ENCODE measurements at regions not wholly inside any gene's neighbourhood (a gene's known extent, or its start where the extent isn't known, plus 50 kb on each side); places are given as distances from the start of the nearest gene placed in this dataset.

- Histone ChIP-seq H3K27ac (no peak overlapping the region), H3K4me2 (ENCODE audit: unreplicated experiment) (no peak overlapping the region), H2AFZ (no peak overlapping the region), H3K9me2 (ENCODE audit: insufficient read depth) (no peaks in the 10 kb centered on the region), H3K79me2 (ENCODE audit: insufficient read depth) (no peaks in the 10 kb centered on the region), H3K27me3 (replicated peaks; ENCODE audit: insufficient read depth) (peaks cover 3% of the 10 kb centered on the region), H3K4me1 (ENCODE audit: insufficient read depth) (no peaks in the 10 kb centered on the region), H3K9me3 (ENCODE audit: low read depth) (no peaks in the 10 kb centered on the region), H4K20me1 (ENCODE audit: insufficient read depth) (no peaks in the 10 kb centered on the region), H3K9ac (no peak overlapping the region), H3K4me3 (no peak overlapping the region), H3K36me3 (ENCODE audit: low read depth) (no peaks in the 10 kb centered on the region), H3F3A (ENCODE audit: insufficient read depth) (no peaks in the 10 kb centered on the region)
- DNase-seq: no peak
- in situ Hi-C loops (cut with MboI): no loop called here
- 0 to 1% methylated on average over 3 of the region's 3 CpGs for WGBS, 2 experiments (ENCODE audit: low coverage in 1 of 2, low lambda C conversion rate in 2 of 2, missing lambda C conversion rate in 2 of 2)
- no peak for TF ChIP-seq EZH2phosphoT487 (IDR thresholded peaks at IDR 0.05; ENCODE audit: insufficient read depth, low read depth)
- no peak for TF ChIP-seq EZH2 (IDR thresholded peaks at IDR 0.05; ENCODE audit: insufficient read depth, poor library complexity, severe bottlenecking)
These were observed 114.2 kb downstream of the RAP2A start for GRCh38 chr13:97548138-97548537.

DNA sequence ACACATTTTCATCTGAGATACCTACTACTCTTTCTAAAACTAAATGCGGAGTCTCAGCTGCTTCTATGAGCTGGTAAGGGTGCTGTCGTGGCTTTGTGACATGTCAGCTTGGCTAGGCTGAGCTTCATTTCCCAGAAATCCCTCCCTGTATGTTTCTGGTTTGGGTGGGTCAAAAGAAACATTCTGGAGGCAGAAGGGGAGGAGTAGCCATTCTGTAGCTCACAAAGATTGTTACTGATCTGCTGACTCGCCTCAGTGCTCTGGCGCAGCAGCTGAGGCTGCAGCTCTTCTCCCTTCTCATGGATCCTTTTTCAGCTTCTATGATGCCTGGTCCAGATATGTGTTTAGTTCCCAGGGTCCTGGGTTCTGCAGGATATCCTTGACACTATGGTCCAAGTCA, 114.7 kb downstream of the RAP2A start:
- Histone ChIP-seq H3K4me1 (ENCODE audit: insufficient read depth) (no peaks in the 10 kb centered on the region), H3K36me3 (ENCODE audit: low read depth) (no peaks in the 10 kb centered on the region), H3K9me2 (ENCODE audit: insufficient read depth) (no peaks in the 10 kb centered on the region), H3K4me2 (ENCODE audit: unreplicated experiment) (no peak overlapping the region), H3K9ac (no peak overlapping the region), H3K27ac (no peak overlapping the region), H3K9me3 (ENCODE audit: low read depth) (no peaks in the 10 kb centered on the region), H3F3A (ENCODE audit: insufficient read depth) (no peaks in the 10 kb centered on the region), H3K27me3 (replicated peaks; ENCODE audit: insufficient read depth) (peaks cover 7% of the 10 kb centered on the region), H2AFZ (no peak overlapping the region), H3K4me3 (no peak overlapping the region), H4K20me1 (ENCODE audit: insufficient read depth) (no peaks in the 10 kb centered on the region), H3K79me2 (ENCODE audit: insufficient read depth) (no peaks in the 10 kb centered on the region)
- TF ChIP-seq EZH2phosphoT487 (IDR thresholded peaks at IDR 0.05; ENCODE audit: insufficient read depth, low read depth): no peak
- no peak for TF ChIP-seq EZH2 (IDR thresholded peaks at IDR 0.05; ENCODE audit: insufficient read depth, poor library complexity, severe bottlenecking)
- DNase-seq: no peak
- WGBS, 2 experiments (ENCODE audit: low coverage in 1 of 2, low lambda C conversion rate in 2 of 2, missing lambda C conversion rate in 2 of 2): 7 to 9% methylated on average over 4 of the region's 4 CpGs
- in situ Hi-C loops (cut with MboI): no loop called here

GRCh38 chr13:97549201-97549600, 115.2 kb downstream of the RAP2A start:
- H3K27ac ChIP-seq: no peak overlapping the region
- H3K4me2 ChIP-seq (ENCODE audit: unreplicated experiment): no peak overlapping the region
- H3K27me3 ChIP-seq (replicated peaks; ENCODE audit: insufficient read depth): peaks cover 7% of the 10 kb centered on the region
- DNase-seq: no peak
- H3K9me3 ChIP-seq (ENCODE audit: low read depth): no peaks in the 10 kb centered on the region
- H3K79me2 ChIP-seq (ENCODE audit: insufficient read depth): no peaks in the 10 kb centered on the region
- 47 to 68% methylated on average over 1 of the region's 1 CpG for WGBS, 2 experiments (ENCODE audit: low coverage in 1 of 2, low lambda C conversion rate in 2 of 2, missing lambda C conversion rate in 2 of 2)
- H4K20me1 ChIP-seq (ENCODE audit: insufficient read depth): no peaks in the 10 kb centered on the region
- H3K4me1 ChIP-seq (ENCODE audit: insufficient read depth): no peaks in the 10 kb centered on the region
- in situ Hi-C loops (cut with MboI): no loop called here
- no peaks in the 10 kb centered on the region for H3K36me3 ChIP-seq (ENCODE audit: low read depth)
- H3K9me2 ChIP-seq (ENCODE audit: insufficient read depth): no peaks in the 10 kb centered on the region
- no peaks in the 10 kb centered on the region for H3F3A ChIP-seq (ENCODE audit: insufficient read depth)
- no peak for TF ChIP-seq EZH2phosphoT487 (IDR thresholded peaks at IDR 0.05; ENCODE audit: insufficient read depth, low read depth)
- no peak for TF ChIP-seq EZH2 (IDR thresholded peaks at IDR 0.05; ENCODE audit: insufficient read depth, poor library complexity, severe bottlenecking)
- H3K4me3 ChIP-seq: no peak overlapping the region
- H3K9ac ChIP-seq: no peak overlapping the region
- no peak overlapping the region for H2AFZ ChIP-seq

- TF ChIP-seq EZH2 (IDR thresholded peaks at IDR 0.05; ENCODE audit: insufficient read depth, poor library complexity, severe bottlenecking) (no peak), EZH2phosphoT487 (IDR thresholded peaks at IDR 0.05; ENCODE audit: insufficient read depth, low read depth) (no peak)
- in situ Hi-C loops (cut with MboI): no loop called here
These were observed 120.5 kb downstream of the RAP2A start for GRCh38 chr13:97554496-97554895.

DNA sequence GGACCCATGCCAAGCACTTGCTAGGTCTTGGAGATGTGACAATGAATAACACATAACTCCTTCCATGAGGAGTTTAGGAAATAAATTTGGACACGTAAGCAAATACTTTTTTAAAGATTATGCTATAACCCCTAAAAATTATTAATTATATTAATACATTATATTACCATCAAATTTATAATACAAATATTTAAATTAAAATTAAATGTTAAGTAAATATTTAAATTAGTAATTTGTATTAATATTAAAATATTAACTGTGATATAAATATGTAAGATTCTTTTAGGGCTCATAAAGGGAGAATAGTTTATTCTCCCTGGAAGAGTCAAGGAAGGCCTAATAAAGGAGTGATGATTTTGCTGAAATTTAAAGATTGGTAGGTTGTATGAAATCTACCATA, 121.1 kb downstream of the RAP2A start:
- in situ Hi-C loops (cut with MboI): no loop called here
- no peaks in the 10 kb centered on the region for H4K20me1 ChIP-seq (ENCODE audit: insufficient read depth)
- H3F3A ChIP-seq (ENCODE audit: insufficient read depth): no peaks in the 10 kb centered on the region
- no peak overlapping the region for H3K9ac ChIP-seq
- 54 to 57% methylated on average over 1 of the region's 1 CpG for WGBS, 2 experiments (ENCODE audit: low coverage in 1 of 2, low lambda C conversion rate in 2 of 2, missing lambda C conversion rate in 2 of 2)
- H3K27me3 ChIP-seq (replicated peaks; ENCODE audit: insufficient read depth): peaks cover 3% of the 10 kb centered on the region
- no peak overlapping the region for H2AFZ ChIP-seq
- no peaks in the 10 kb centered on the region for H3K79me2 ChIP-seq (ENCODE audit: insufficient read depth)
- H3K4me3 ChIP-seq: no peak overlapping the region
- H3K4me2 ChIP-seq (ENCODE audit: unreplicated experiment): no peak overlapping the region
- H3K4me1 ChIP-seq (ENCODE audit: insufficient read depth): no peaks in the 10 kb centered on the region
- TF ChIP-seq EZH2phosphoT487 (IDR thresholded peaks at IDR 0.05; ENCODE audit: insufficient read depth, low read depth): no peak
- TF ChIP-seq EZH2 (IDR thresholded peaks at IDR 0.05; ENCODE audit: insufficient read depth, poor library complexity, severe bottlenecking): no peak
- DNase-seq: no peak
- no peaks in the 10 kb centered on the region for H3K9me3 ChIP-seq (ENCODE audit: low read depth)
- H3K36me3 ChIP-seq (ENCODE audit: low read depth): no peaks in the 10 kb centered on the region
- H3K27ac ChIP-seq: no peak overlapping the region
- H3K9me2 ChIP-seq (ENCODE audit: insufficient read depth): no peaks in the 10 kb centered on the region

More at GRCh38 chr13:97554496-97554895, 120.5 kb downstream of the RAP2A start:
- no peaks in the 10 kb centered on the region for H3K36me3 ChIP-seq (ENCODE audit: low read depth)
- no peaks in the 10 kb centered on the region for H3F3A ChIP-seq (ENCODE audit: insufficient read depth)
- H3K9ac ChIP-seq: no peak overlapping the region
- H3K4me3 ChIP-seq: no peak overlapping the region
- H3K4me1 ChIP-seq (ENCODE audit: insufficient read depth): no peaks in the 10 kb centered on the region
- no peaks in the 10 kb centered on the region for H3K9me3 ChIP-seq (ENCODE audit: low read depth)
- H3K27me3 ChIP-seq (replicated peaks; ENCODE audit: insufficient read depth): peaks cover 3% of the 10 kb centered on the region
- no peaks in the 10 kb centered on the region for H3K79me2 ChIP-seq (ENCODE audit: insufficient read depth)
- H4K20me1 ChIP-seq (ENCODE audit: insufficient read depth): no peaks in the 10 kb centered on the region
- 8 to 14% methylated on average over 2 of the region's 2 CpGs for WGBS, 2 experiments (ENCODE audit: low coverage in 1 of 2, low lambda C conversion rate in 2 of 2, missing lambda C conversion rate in 2 of 2)
- no peak for DNase-seq
- H3K4me2 ChIP-seq (ENCODE audit: unreplicated experiment): no peak overlapping the region
- H2AFZ ChIP-seq: no peak overlapping the region
- H3K9me2 ChIP-seq (ENCODE audit: insufficient read depth): no peaks in the 10 kb centered on the region
- H3K27ac ChIP-seq: no peak overlapping the region
